HG02973 (cell line): ENCODE measurements at regions not wholly inside any gene's neighbourhood (a gene's known extent, or its start where the extent isn't known, plus 50 kb on each side); places are given as distances from the start of the nearest gene placed in this dataset.
"Not testable (repeated sequence)": the region's sequence is repeated elsewhere in the genome, so short reads cannot be mapped to it uniquely, and the experiment has no call there.

Source experiments
- ATAC-seq: cut with Tn5 transposase; IDR thresholded peaks from one replicate; pipeline ENCODE4 v1.9.1; 2021; ENCODE audit warnings: moderate library complexity; ENCODE audit not compliant: unreplicated experiment

DNA sequence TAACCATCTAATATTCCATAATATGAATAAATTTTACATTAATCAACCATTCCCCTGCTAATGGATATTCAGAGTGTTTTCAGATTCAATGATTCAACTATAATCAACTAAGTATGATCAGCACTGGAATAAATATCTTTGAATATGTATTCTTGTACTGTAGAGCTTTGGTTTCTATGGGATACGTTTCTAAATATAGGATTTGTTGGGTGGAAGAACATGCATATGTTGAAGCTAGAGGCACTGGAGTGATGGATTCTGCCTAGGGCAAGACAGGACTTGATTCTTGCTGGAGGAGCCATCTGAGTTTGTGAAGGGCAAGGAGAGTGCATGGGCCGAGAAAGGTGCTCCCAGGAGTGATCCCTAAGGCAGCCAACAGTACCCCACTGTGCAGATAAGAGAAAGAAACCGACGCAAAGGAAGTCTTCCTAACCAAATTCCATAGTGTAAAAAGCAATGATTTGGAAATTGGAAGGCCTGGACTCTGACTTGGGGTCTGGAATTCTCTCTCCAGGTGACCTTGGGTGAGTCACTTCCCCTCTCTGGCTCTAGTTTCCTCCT lies 418.7 kb downstream of the PREX1 start:
- ATAC-seq: no peak

DNA sequence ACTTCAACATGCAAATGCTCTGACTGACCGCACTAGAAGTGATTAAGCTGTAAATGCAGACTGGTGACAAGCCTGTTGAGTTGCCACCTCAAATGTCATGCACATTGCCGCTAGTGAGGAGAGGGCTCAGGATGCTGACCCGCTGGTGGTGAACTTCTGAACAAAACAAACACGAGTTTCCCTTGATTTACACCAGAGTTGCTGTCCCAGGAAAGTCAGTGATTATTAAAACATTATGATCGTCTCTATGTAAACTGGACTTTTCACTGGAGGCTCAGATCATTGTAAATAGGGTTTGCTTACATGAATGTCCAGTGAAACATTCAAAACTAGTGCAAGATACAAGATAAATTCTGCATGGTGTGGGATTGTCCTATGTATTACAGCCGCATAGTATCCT lies 420.1 kb downstream of the PREX1 start:
- ATAC-seq: no peak

- no peak for ATAC-seq
These were observed 420.9 kb downstream of the PREX1 start for GRCh38 chr20:48406912-48407340.

DNA sequence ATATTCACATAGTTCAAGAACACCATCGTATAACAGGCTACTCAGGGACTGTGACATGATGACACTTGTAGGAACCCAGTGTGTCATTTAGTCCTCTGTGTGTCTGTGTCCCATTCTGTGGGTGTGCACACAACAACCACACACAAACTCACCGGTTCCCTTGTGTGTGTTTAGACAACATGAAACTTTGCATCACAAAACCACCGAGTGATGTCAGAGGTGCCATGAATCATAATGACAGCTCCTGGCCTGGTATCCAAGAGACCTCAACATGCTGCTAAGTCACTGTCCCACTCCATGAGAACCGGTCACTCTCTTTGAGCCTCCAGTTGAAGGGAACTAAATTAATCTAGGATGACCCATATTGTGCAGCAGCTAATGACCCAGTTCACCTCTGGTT lies 421.3 kb downstream of the PREX1 start:
- no peak for ATAC-seq

DNA sequence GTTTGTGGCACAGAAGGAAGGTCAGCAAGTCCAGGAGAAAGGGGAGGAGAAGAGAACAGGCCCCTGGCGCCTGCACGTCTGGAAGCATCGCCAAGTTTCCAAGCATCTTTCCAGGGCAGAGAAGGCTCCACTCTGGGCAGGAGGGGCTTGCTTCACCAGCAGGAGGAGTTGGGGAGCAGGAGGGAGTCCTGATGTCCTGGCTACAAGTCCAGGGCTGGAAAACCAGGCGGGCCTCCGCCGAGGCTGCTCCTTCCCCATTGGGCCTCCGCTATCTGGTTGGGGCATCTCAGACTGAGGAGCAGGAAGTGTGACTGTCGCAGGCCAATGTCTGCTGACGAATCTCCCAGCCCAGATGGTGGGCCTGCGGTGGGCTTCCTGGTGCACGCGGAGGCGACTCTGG lies 421.9 kb downstream of the PREX1 start:
- ATAC-seq: no peak

- no peak for ATAC-seq
These were observed 423.2 kb downstream of the PREX1 start for GRCh38 chr20:48404598-48404997.

GRCh38 chr20:48403167-48403761 lies 424.5 kb downstream of the PREX1 start:
- no peak for ATAC-seq

DNA sequence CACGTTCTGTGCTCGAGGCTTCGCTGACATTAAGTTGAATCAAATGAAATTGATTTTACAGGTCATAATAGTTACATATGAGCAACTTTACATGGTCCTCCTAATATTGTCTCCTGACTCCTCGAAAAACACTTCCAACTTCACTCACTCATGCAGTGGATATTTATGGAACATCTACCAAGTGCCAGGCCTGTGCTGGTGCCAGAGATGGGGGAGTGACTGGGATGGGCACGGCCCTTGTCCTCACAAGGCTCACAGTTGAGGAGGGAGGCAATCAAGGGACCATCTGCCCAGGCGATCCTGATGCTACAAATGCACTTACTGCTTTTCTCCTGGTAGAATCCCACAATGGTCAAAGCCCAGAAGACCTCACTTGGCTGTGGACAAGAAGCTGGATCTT lies 426.4 kb downstream of the PREX1 start:
- no peak for ATAC-seq

- no peak for ATAC-seq
These were observed 427.8 kb downstream of the PREX1 start for GRCh38 chr20:48400009-48400408.

- no peak for ATAC-seq
These were observed 429.0 kb downstream of the PREX1 start for GRCh38 chr20:48398506-48399449.

DNA sequence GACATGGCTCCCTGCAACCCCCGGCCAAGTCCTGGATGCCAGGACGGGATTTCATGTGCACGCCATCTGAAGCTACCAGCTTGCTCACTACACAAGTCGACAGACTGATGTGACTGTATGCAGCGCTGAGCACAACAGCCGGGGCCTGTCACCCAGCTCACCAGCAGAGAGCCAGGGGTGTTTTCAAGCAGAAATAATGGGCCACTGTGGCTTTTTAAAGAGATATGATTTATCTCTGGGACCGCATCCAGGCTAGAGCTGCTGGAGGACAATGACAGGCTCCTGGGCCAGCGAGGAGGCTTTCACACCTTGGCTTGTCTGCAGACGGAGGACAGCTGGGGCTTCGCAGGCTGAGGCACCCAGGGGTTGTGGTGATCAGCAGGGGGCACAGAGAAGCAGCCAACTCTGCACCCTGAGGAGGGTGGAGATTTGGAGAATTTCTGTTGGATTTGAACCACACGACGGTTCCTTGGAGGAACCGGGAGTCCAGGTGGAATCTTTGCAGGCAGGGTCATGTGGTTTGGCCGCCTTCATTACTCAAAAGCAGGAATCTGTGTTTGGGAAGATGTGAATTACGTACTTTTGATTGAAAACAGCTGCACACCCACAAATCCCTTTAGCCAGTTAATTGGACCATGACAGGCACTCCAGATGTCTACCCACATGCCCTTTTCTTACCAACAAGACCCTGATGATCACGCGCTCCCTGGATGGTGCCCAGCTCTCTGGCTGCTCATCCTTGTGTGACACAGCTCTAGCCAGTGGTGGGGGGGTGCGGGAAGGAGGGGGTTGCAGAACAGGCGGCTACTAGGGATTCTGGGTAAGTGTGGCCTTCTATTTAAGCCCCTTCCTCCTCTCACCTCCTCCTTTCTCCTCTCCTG lies 430.6 kb downstream of the PREX1 start:
- not testable (repeated sequence) for ATAC-seq

GRCh38 chr20:48395816-48396546 lies 431.8 kb downstream of the PREX1 start:
- no peak for ATAC-seq

- ATAC-seq: no peak
These were observed 433.3 kb downstream of the PREX1 start for GRCh38 chr20:48394415-48395081.

DNA sequence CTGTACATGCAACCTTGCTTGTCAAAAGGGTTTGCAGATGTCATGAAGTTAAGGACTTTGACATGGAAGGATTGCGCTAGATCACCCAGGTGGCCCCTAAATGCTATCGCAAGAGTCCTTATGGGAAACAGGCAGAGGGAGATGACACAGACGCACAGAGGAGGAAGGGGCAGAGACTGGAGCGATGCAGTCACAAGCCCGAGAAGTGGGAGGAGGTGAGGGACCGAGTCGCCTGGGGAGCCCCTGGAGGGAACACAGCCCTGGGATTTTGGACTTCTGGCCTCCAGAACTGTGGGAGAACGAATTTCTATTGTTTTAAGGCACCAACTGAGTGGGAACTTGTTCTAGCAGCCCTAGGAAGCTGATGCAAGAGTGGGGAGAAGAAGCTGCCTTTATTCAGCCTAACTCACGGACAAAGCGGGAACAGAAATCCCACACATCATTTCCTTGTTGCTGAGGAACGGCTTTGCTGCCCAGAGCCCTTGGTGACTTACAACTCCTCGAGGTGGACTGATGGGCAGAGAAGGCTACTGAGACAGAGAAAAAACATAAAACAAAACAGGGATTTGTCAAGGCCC lies 434.0 kb downstream of the PREX1 start:
- no peak for ATAC-seq

DNA sequence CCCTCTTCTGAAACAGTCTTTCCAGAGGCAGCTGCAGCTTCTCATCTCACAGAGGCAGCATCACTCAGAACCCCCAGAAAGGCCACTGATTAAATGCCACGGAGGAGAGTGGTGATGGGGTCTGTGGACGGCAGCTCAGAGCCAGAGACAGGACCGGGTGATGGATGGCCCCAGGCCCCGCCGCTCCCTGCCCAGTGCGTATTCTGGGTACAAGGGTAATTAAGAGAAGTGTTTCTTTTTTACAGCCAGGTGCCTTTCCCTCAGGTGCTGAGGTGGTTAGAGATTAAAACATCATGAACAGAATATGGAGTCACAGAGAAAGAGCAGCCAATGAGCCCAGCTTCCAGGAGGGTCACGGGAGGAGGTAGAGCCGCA lies 434.5 kb downstream of the PREX1 start:
- ATAC-seq: no peak

- no peak for ATAC-seq
These were observed 435.1 kb downstream of the PREX1 start for GRCh38 chr20:48392407-48393310.

DNA sequence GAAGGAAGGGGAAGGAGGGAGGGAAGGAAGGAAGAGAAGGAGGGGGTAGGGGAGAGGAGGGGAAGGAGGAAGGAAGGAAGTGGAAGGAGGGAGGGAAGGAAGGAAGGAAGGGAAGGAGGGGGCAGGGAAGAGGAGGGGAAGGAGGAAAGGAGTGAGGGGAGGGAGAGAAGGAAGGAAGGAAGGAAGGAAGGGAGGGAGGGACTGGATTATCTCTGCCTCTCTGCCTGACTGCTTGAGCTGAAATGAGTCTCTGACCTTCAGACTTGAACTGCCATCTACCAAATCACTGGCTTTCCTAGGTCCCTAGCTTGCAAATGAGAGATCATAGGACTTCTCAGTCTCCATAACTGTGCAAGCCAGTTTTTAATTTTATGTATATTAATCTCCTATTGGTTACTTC lies 436.8 kb downstream of the PREX1 start:
- no peak for ATAC-seq

DNA sequence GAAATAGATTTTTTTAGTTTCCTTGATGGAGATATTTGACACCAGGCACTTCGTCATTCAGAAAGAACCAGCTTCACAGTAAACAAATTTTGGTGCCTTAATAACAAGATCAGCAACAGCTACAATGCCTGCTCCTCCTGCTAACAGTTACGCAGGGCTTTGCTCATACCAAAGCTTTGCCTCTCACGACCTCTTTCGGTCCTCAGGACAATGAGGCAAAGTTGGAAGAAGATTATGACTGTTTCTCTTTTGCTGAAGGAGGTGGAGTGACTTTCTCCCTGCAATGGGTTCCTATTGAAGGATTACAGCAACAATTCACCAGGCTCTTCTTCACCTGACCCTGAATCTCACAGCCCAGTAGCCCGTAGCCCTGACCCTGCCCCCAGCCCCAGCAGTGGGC lies 440.1 kb downstream of the PREX1 start:
- ATAC-seq: no peak

GRCh38 chr20:48385527-48385926 lies 442.3 kb downstream of the PREX1 start:
- ATAC-seq: no peak
